BE2C (cell line): ENCODE measurements at regions not wholly inside any gene's neighbourhood (a gene's known extent, or its start where the extent isn't known, plus 50 kb on each side); places are given as distances from the start of the nearest gene placed in this dataset.
"Not testable (repeated sequence)": the region's sequence is repeated elsewhere in the genome, so short reads cannot be mapped to it uniquely, and the experiment has no call there.

Experiments used
- DNase-seq: peaks from one replicate; pipeline ENCODE4 v3.0.0-alpha.2; 2020
- H3K27me3 ChIP-seq: fragments of 250-450 bp; sonication (Bioruptor Pico); 2 replicates; pipeline ENCODE4 v1.5.1; 2020; ENCODE audit warnings: mild to moderate bottlenecking
- H3K36me3 ChIP-seq: fragments of 250-450 bp; sonication (Bioruptor Pico); 2 replicates; pipeline ENCODE4 v1.5.1; 2020; ENCODE audit warnings: mild to moderate bottlenecking
- H3K4me1 ChIP-seq: fragments of 250-450 bp; sonication (Bioruptor Pico); 2 replicates; pipeline ENCODE4 v1.5.1; 2020
- H3K4me3 ChIP-seq: 2 replicates; pipeline ENCODE4 v1.5.1; 2011; ENCODE audit warnings: low read depth, low read length
- H3K9me3 ChIP-seq: fragments of 250-450 bp; sonication (Bioruptor Pico); 2 replicates; pipeline ENCODE4 v1.5.1; 2020
- CTCF ChIP-seq: IDR thresholded peaks from 2 replicates; pipeline ENCODE4 v1.5.1; 2012; ENCODE audit warnings: mild to moderate bottlenecking, low read depth, low read length

- Histone ChIP-seq H3K4me1 (no peaks in the 10 kb centered on the region), H3K36me3 (no peaks in the 10 kb centered on the region), H3K9me3 (no peaks in the 10 kb centered on the region), H3K27me3 (no peaks in the 10 kb centered on the region; the same call in 1 of the 2 replicates), H3K4me3 (no peak overlapping the region)
- no peak for DNase-seq
- TF ChIP-seq CTCF: no peak
Observed at GRCh38 chr4:62510228-62510627, 1310.1 kb downstream of the ADGRL3 start.

GRCh38 chr4:62500296-62500695, 1300.2 kb downstream of the ADGRL3 start:
- H3K36me3 ChIP-seq: no peaks in the 10 kb centered on the region
- DNase-seq: no peak
- H3K27me3 ChIP-seq: no peaks in the 10 kb centered on the region
- TF ChIP-seq CTCF: no peak
- H3K9me3 ChIP-seq: no peaks in the 10 kb centered on the region
- no peaks in the 10 kb centered on the region for H3K4me1 ChIP-seq
- H3K4me3 ChIP-seq: no peak overlapping the region

GRCh38 chr4:62495032-62495431, 1294.9 kb downstream of the ADGRL3 start:
- Histone ChIP-seq H3K4me1 (no peaks in the 10 kb centered on the region), H3K4me3 (no peak overlapping the region), H3K9me3 (no peaks in the 10 kb centered on the region), H3K36me3 (no peaks in the 10 kb centered on the region), H3K27me3 (no peaks in the 10 kb centered on the region)
- no peak for DNase-seq
- TF ChIP-seq CTCF: no peak

GRCh38 chr4:62491756-62492155, 1291.6 kb downstream of the ADGRL3 start:
- not testable (repeated sequence) for DNase-seq, H3K27me3 ChIP-seq, H3K36me3 ChIP-seq, H3K4me1 ChIP-seq, H3K9me3 ChIP-seq, H3K4me3 ChIP-seq

- no peaks in the 10 kb centered on the region for H3K9me3 ChIP-seq
- no peaks in the 10 kb centered on the region for H3K27me3 ChIP-seq
- no peak overlapping the region for H3K4me3 ChIP-seq
- no peaks in the 10 kb centered on the region for H3K36me3 ChIP-seq
- no peaks in the 10 kb centered on the region for H3K4me1 ChIP-seq
- DNase-seq: no peak
- no peak for TF ChIP-seq CTCF
Observed at GRCh38 chr4:62490635-62491034, 1290.5 kb downstream of the ADGRL3 start.

- no peak for DNase-seq
- Histone ChIP-seq H3K9me3 (no peaks in the 10 kb centered on the region), H3K4me1 (no peaks in the 10 kb centered on the region), H3K4me3 (no peak overlapping the region), H3K27me3 (no peaks in the 10 kb centered on the region), H3K36me3 (no peaks in the 10 kb centered on the region)
- no peak for TF ChIP-seq CTCF
Observed at GRCh38 chr4:62487016-62487415, 1286.9 kb downstream of the ADGRL3 start.

GRCh38 chr4:62484357-62484756, 1284.2 kb downstream of the ADGRL3 start:
- Histone ChIP-seq H3K36me3 (no peaks in the 10 kb centered on the region), H3K27me3 (no peaks in the 10 kb centered on the region), H3K9me3 (no peaks in the 10 kb centered on the region), H3K4me1 (no peaks in the 10 kb centered on the region), H3K4me3 (no peak overlapping the region)
- DNase-seq: no peak
- TF ChIP-seq CTCF: no peak
